GM12878 (cell line): ENCODE measurements at regions not wholly inside any gene's neighbourhood (a gene's known extent, or its start where the extent isn't known, plus 50 kb on each side); places are given as distances from the start of the nearest gene placed in this dataset.

Source experiments
- ATAC-seq: fragments of 200-7000 bp; cut with Tn5 transposase; 3 replicates; pipeline ENCODE4 v1.9.1; 2020; ENCODE audit warnings: mild to moderate bottlenecking, moderate library complexity
- BruUV-seq: library from RNA; stranded (reverse); fragments of 400-500 nt; replicated peaks from 2 replicates; lab custom pipeline; 2021; lab: Mats Ljungman, UMichigan
- CTCF ChIA-PET: fragments of 300-600 bp; sonication (Branson Sonifier 250); formaldehyde crosslinking; extraction: SDS; loops from one replicate; lab custom pipeline; 2021; ENCODE audit warnings: inconsistent platforms; lab: Yijun Ruan, JAX
- POLR2A ChIA-PET: fragments of 350-600 bp; formaldehyde crosslinking; extraction: SDS; loops from one replicate; lab custom pipeline; 2021; ENCODE audit warnings: inconsistent platforms; lab: Charles Lee
- RAD21 ChIA-PET: fragments of 300-600 bp; sonication (Branson Sonifier 250); formaldehyde crosslinking; loops from one replicate; lab custom pipeline; 2023; ENCODE audit warnings: antibody characterized with exemption; ENCODE audit not compliant: unreplicated experiment; lab: Charles Lee
- SMC1A ChIA-PET: fragments of 300-600 bp; sonication (Branson Sonifier 250); formaldehyde crosslinking; loops from one replicate; lab custom pipeline; 2023; ENCODE audit not compliant: unreplicated experiment, uncharacterized antibody; lab: Charles Lee
- DNase-seq: peaks from one replicate; pipeline ENCODE4 v3.0.0-alpha.2; 2011; ENCODE audit warnings: low read depth, low spot score
- FAIRE-seq: peaks from 3 replicates; lab custom pipeline; 2011; peaks lifted over from hg19 to GRCh38; lab: Jason Lieb, UNC
- H2AFZ ChIP-seq: 2 replicates; pipeline ENCODE4 v1.6.0; 2011; ENCODE audit warnings: low read depth, low read length, control low read depth; ENCODE audit not compliant: control insufficient read depth
- H3K27ac ChIP-seq: 2 replicates; pipeline ENCODE4 v1.5.1; 2011; ENCODE audit warnings: control low read depth; ENCODE audit not compliant: control insufficient read depth, insufficient read depth
- H3K27me3 ChIP-seq, 2 experiments: replicated peaks in 1 of 2; 2 replicates each; pipeline versions ENCODE4 v1.6.0 to v1.6.1; 2011; ENCODE audit warnings: low read length in 1 of 2; ENCODE audit not compliant: control insufficient read depth in 2 of 2, insufficient read depth in 2 of 2
- H3K36me3 ChIP-seq, 2 experiments: 2 replicates each; pipeline ENCODE4 v1.5.1; 2011; ENCODE audit warnings: low read length in 1 of 2; ENCODE audit not compliant: control insufficient read depth in 2 of 2, insufficient read depth in 2 of 2
- H3K4me1 ChIP-seq: 2 replicates; pipeline ENCODE4 v1.6.1; 2011; ENCODE audit warnings: mild to moderate bottlenecking, low read length, moderate library complexity, mixed read lengths; ENCODE audit not compliant: control insufficient read depth, insufficient read depth
- H3K4me2 ChIP-seq: 2 replicates; pipeline ENCODE4 v1.6.0; 2011; ENCODE audit warnings: control low read depth; ENCODE audit not compliant: control insufficient read depth, insufficient read depth
- H3K4me3 ChIP-seq: fragments of 200-600 bp; sonication (generic); 2 replicates; pipeline ENCODE4 v1.5.1; 2016
- H3K79me2 ChIP-seq: 2 replicates; pipeline ENCODE4 v1.6.0; 2011; ENCODE audit warnings: low read length; ENCODE audit not compliant: control insufficient read depth, insufficient read depth
- H3K9ac ChIP-seq: 2 replicates; pipeline ENCODE4 v1.8.0; 2011; ENCODE audit warnings: low read length, control low read depth, mixed read lengths; ENCODE audit not compliant: control insufficient read depth, insufficient read depth
- H3K9me3 ChIP-seq: replicated peaks from 3 replicates; pipeline ENCODE4 v1.5.1; 2011; ENCODE audit warnings: mild to moderate bottlenecking, low read length; ENCODE audit not compliant: control insufficient read depth, insufficient read depth
- H4K20me1 ChIP-seq: 2 replicates; pipeline ENCODE4 v1.6.0; 2011; ENCODE audit not compliant: control insufficient read depth, insufficient read depth
- BHLHE40 ChIP-seq, 2 experiments: fragments of 450-650 bp in 1 of 2; IDR thresholded peaks; 2 replicates each; pipeline ENCODE4 v1.6.1; 2011 to 2017; ENCODE audit warnings: low read depth in 2 of 2, borderline replicate concordance in 1 of 2, improper control_type of control experiment in 1 of 2, low read length in 1 of 2, mild to moderate bottlenecking in 1 of 2
- CEBPB ChIP-seq, 2 experiments: fragments of 150-350 bp in 1 of 2; IDR thresholded peaks; 2 replicates each; pipeline ENCODE4 v1.6.1; 2012 to 2014; ENCODE audit warnings: low read depth in 2 of 2, low read length in 2 of 2, borderline replicate concordance in 1 of 2, inconsistent platforms in 1 of 2
- EED ChIP-seq: sonication (generic); IDR thresholded peaks from 2 replicates; pipeline ENCODE4 v1.6.1; 2016; ENCODE audit warnings: antibody characterized with exemption, low read depth
- EP300 ChIP-seq, 2 experiments: fragments of 150-350 bp in 1 of 2; IDR thresholded peaks; 2 replicates each; pipeline ENCODE4 v1.6.1; 2011 to 2012; ENCODE audit warnings: low read depth in 2 of 2, low read length in 2 of 2, borderline replicate concordance in 1 of 2, improper control_type of control experiment in 1 of 2, inconsistent platforms in 1 of 2; ENCODE audit not compliant: control insufficient read depth in 1 of 2
- EZH2 ChIP-seq: IDR thresholded peaks from 2 replicates; pipeline ENCODE4 v1.6.1; 2012; ENCODE audit warnings: low read depth, mild to moderate bottlenecking, control low read depth, inconsistent platforms, low read length, borderline replicate concordance; ENCODE audit not compliant: control insufficient read depth
- FOXM1 ChIP-seq: IDR thresholded peaks from 2 replicates; pipeline ENCODE4 v1.6.1; 2012; ENCODE audit warnings: low read depth, mild to moderate bottlenecking, inconsistent platforms, low read length, moderate library complexity
- HDAC2 ChIP-seq: fragments of 200-600 bp; sonication (generic); IDR thresholded peaks from 2 replicates; pipeline ENCODE4 v1.6.1; 2017
- HSF1 ChIP-seq: fragments of 150-350 bp; IDR thresholded peaks from 2 replicates; pipeline ENCODE4 v1.6.1; 2014; ENCODE audit warnings: mild to moderate bottlenecking, low read depth, low read length
- IKZF1 ChIP-seq: fragments of 450-650 bp; conservative IDR thresholded peaks from 2 replicates; pipeline ENCODE4 v1.6.1; 2017; ENCODE audit warnings: antibody characterized with exemption, mild to moderate bottlenecking
- IRF3 ChIP-seq: fragments of 450-650 bp; IDR thresholded peaks from 2 replicates; pipeline ENCODE4 v1.6.1; 2014; ENCODE audit warnings: mild to moderate bottlenecking
- JUNB ChIP-seq: IDR thresholded peaks from 2 replicates; pipeline ENCODE4 v1.6.1; 2016; ENCODE audit warnings: antibody characterized with exemption, mild to moderate bottlenecking
- LARP7 ChIP-seq: fragments of 450-650 bp; IDR thresholded peaks from 2 replicates; pipeline ENCODE4 v1.6.1; 2017; ENCODE audit warnings: mild to moderate bottlenecking
- NFXL1 ChIP-seq: fragments of 450-650 bp; IDR thresholded peaks from 2 replicates; pipeline ENCODE4 v1.6.1; 2017; ENCODE audit warnings: antibody characterized with exemption, mild to moderate bottlenecking, borderline replicate concordance
- POLR2AphosphoS5 ChIP-seq: IDR thresholded peaks from 2 replicates; pipeline ENCODE4 v1.6.1; 2011; ENCODE audit warnings: mild to moderate bottlenecking, low read length, inconsistent platforms
- TARDBP ChIP-seq: IDR thresholded peaks from 2 replicates; pipeline ENCODE4 v1.6.1; 2016; ENCODE audit warnings: borderline replicate concordance
- TCF12 ChIP-seq: IDR thresholded peaks from 2 replicates; pipeline ENCODE4 v1.6.1; 2011; ENCODE audit warnings: low read depth, mild to moderate bottlenecking, low read length
- YBX1 ChIP-seq: fragments of 450-650 bp; IDR thresholded peaks from 2 replicates; pipeline ENCODE4 v1.6.1; 2016; ENCODE audit warnings: antibody characterized with exemption
- ZBTB11 ChIP-seq: fragments of 450-650 bp; formaldehyde crosslinking; IDR thresholded peaks from 2 replicates; pipeline ENCODE4 v1.5.0; 2022; ENCODE audit warnings: mild to moderate bottlenecking, missing genetic modification characterization
- WGBS: methylation state at CpG from one replicate; pipeline ENCODE4 v1.1.6; 2016; ENCODE audit warnings: low lambda C conversion rate; ENCODE audit not compliant: insufficient replicate concordance, insufficient coverage; ENCODE audit errors: missing lambda C conversion rate; 5-methylcytosine and 5-hydroxymethylcytosine counted together
- in situ Hi-C: fragments of 300-500 bp; cut with MboI; formaldehyde crosslinking; loops from 9 replicates; pipeline ENCODE4 v1.14.3; 2018; ENCODE audit warnings: mixed read lengths
- intact Hi-C: fragments of 100-400 bp; cut with micrococcal nuclease; formaldehyde crosslinking; loops from one replicate; pipeline ENCODE4 v1.14.2; 2022; ENCODE audit not compliant: unreplicated experiment

GRCh38 chr11:134683860-134684259 is 271.8 kb upstream of the B3GAT1 start (continued):
- TF ChIP-seq EZH2: no peak
- TF ChIP-seq JUNB: no peak
- no peak for TF ChIP-seq YBX1
- no peak for TF ChIP-seq TARDBP
- no peak for TF ChIP-seq HSF1
- no peak for TF ChIP-seq CEBPB (IDR thresholded peaks at IDR 0.05; ENCODE audit: borderline replicate concordance in 1 of 2, low read depth in 2 of 2, low read length in 2 of 2)
- TF ChIP-seq BHLHE40 (IDR thresholded peaks at IDR 0.05; ENCODE audit: borderline replicate concordance in 1 of 2, low read depth in 2 of 2, low read length in 1 of 2): no peak
- TF ChIP-seq, all 136 proteins: peak for 0

GRCh38 chr11:134682577-134682976 is 270.5 kb upstream of the B3GAT1 start:
- WGBS: 49% methylated on average over 12 of the region's 12 CpGs
- TF ChIP-seq TCF12: no peak
- no peak for TF ChIP-seq ZBTB11 (CRISPR knock-in tag)
- TF ChIP-seq NFXL1: no peak
- no peak for TF ChIP-seq EED
- TF ChIP-seq EP300 (IDR thresholded peaks at IDR 0.05; ENCODE audit: borderline replicate concordance in 1 of 2, control insufficient read depth in 1 of 2, low read depth in 2 of 2, low read length in 2 of 2): no peak
- TF ChIP-seq IKZF1: no peak
- TF ChIP-seq IRF3: no peak
- no peak for TF ChIP-seq HDAC2
- no peak for TF ChIP-seq FOXM1
- TF ChIP-seq POLR2AphosphoS5: no peak
- TF ChIP-seq LARP7: no peak

More at GRCh38 chr11:134682577-134682976, 270.5 kb upstream of the B3GAT1 start:
- DNase-seq (no peak), FAIRE-seq (no peak), ATAC-seq (no peak)
- H3K9ac ChIP-seq: no peak overlapping the region
- H3K4me1 ChIP-seq: no peaks in the 10 kb centered on the region
- ChIA-PET RAD21 (no interaction called here), POLR2A (no interaction called here), SMC1A (no interaction called here), CTCF (no interaction called here)
- H2AFZ ChIP-seq: no peak overlapping the region
- H3K9me3 ChIP-seq: no peaks in the 10 kb centered on the region
- in situ Hi-C loops (no loop called here), intact Hi-C loops (no loop called here)
- H3K4me3 ChIP-seq: no peak overlapping the region
- H3K79me2 ChIP-seq: no peaks in the 10 kb centered on the region
- no peak overlapping the region for H3K4me2 ChIP-seq
- no peaks in the 10 kb centered on the region; the same call in 1 of the 2 replicates for H4K20me1 ChIP-seq
- BruUV-seq: no TSS peak
- no peak overlapping the region for H3K27ac ChIP-seq
- no peaks in the 10 kb centered on the region for H3K36me3 ChIP-seq
- H3K27me3 ChIP-seq: no peaks in the 10 kb centered on the region; a peak in 2 of 4 replicates
